ENCODE measurements at regions not wholly inside any gene's neighbourhood (a gene's known extent, or its start where the extent isn't known, plus 50 kb on each side); places are given as distances from the start of the nearest gene placed in this dataset.

- no peak for DNase-seq
These were observed 351.8 kb upstream of the FMN2 start for GRCh38 chr1:239739919-239740318.

GRCh38 chr1:239742416-239743109 is 349.1 kb upstream of the FMN2 start:
- no peak for DNase-seq

- DNase-seq = no peak
These were observed 346.8 kb upstream of the FMN2 start for GRCh38 chr1:239744851-239745250.

DNA sequence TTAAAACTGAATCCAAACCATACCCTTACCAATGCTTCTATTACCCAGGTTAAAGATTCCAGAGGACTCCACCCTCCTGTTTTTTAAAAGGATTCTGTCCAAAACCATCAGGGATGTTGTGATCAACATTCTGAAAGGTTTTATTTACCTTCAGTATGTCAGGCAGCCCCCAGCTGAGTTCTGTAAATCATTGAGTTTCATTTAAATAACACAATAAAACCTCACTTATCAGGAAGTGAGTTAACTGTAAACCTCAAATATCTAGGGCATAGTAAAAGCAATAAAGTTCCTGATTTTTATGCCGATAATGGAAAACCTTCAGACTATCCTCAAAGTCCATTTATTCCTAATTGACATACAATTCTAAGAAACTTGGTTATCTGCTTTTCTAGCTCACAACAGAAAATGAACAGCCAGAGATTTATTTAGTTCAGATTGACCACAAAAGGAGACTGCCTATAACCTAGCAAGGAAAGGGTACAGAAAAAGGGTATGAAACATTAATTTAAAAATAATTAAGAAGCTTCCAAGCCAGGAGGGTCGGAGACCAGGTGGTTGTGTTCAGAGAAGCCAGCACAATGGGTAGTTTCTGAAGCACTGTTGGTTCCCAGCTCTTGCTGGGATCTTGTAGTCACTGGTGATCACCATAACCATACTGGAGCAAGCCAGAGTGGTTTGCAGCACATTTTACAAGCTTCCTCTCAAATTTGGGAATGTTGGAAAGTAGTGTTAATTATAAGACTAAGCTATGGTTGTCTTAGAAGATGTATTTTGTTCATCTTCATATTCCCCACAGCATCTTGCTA is 336.4 kb upstream of the FMN2 start:
- DNase-seq = no peak

DNA sequence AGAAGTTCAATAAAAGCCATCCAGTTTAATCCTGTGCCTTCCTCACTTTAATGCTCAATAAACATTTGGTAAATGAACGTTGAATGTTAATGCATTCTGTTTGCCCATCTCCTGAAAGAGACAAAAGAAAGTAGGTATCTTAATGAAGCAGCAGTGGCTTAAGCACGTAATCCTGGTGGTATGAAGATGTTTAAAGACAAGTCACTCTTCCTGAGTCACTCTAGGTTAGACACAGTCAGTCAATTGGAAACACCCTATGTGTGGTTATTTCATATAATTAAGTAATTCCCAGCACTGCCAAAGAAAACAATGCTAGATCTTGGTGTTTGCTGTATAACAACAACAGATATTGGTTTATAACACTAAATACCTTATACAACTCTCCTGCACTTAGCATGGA is 334.0 kb upstream of the FMN2 start:
- DNase-seq = no peak

GRCh38 chr1:239758756-239759155 is 332.9 kb upstream of the FMN2 start:
- no peak for DNase-seq

GRCh38 chr1:239761509-239761908 is 330.2 kb upstream of the FMN2 start:
- no peak for DNase-seq

DNA sequence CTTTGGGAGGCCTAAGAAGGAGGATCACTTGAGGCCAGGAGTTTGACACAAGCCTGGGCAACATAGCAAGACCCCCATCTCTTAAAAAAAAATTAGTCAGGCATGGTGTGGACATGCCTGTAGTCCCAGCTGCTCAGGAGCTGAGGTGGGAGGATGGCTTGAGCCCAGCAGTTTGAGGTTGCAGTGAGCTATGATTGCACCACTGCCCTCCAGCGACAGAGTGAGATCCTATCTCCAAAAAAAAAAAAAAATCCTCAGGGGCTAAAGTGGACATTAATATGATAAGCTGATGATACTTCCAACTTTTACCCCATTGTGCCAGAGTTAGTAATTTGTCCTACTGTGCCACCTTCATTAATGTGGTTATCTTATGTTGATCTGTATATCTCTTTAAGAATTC is 327.8 kb upstream of the FMN2 start:
- no peak for DNase-seq

- DNase-seq = no peak
These were observed 327.1 kb upstream of the FMN2 start for GRCh38 chr1:239764546-239764945.

DNA sequence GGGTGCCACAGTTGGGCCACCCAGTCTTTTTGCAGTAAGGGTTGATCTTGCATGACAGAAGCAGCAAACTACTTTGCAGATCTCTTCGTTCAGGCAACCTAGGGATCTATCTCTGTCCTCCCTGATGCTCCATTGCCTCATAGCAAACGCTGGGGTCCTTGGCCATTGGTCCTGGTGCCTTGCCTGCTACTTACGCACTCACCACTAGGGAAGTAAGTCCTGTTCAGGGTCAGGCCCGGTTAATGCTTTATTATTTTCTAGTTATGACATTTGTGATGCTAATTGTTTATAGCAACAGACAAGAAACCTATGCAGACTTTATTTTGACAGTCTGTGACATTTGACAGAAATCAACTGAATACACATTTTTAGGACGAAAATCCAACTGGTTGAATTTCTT is 326.5 kb upstream of the FMN2 start:
- no peak for DNase-seq

DNA sequence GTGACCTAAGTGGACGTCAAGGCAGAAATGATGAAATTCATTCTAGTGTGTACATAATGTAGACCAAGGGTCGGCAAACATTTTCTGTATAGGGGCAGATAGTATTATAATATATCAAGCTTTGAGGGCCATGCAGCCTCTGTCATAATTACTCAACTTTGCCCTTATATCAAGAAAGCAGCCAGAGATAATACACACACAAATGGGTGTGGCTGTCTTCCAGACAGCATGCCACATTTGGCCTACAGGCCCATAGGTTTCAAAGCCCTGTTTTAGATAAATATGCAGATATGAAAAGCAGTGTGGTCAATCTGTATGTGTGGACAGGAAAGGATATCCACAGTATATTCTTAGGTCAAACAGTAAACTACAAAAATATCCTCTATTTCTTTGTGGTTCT is 320.1 kb upstream of the FMN2 start:
- DNase-seq = no peak

- DNase-seq = no peak
These were observed 319.2 kb upstream of the FMN2 start for GRCh38 chr1:239772446-239772845.

GRCh38 chr1:239775466-239775865 is 316.2 kb upstream of the FMN2 start:
- no peak for DNase-seq

GRCh38 chr1:239778208-239778813 is 313.4 kb upstream of the FMN2 start:
- no peak for DNase-seq

- DNase-seq = no peak
These were observed 311.7 kb upstream of the FMN2 start for GRCh38 chr1:239779962-239780361.

- DNase-seq = no peak
These were observed 306.8 kb upstream of the FMN2 start for GRCh38 chr1:239784896-239785295.

DNA sequence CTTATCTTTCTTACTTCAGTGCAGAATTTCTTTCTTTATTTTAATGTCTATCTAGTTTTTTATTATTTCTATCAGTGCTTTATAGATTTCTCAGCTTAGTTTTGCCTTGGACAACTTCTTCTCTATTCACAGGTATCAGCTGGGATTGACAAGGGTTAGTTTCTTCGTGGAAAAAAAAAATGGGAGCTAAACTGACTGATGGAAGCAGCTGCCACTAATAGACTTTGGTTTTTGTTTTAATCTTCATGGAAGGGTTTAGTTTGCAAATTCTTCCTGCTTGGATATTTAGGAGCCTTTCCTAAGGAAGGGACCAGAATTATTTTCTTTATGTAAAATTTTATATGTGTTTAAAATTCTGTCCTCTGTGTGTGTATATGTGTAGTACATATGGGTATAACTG is 306.1 kb upstream of the FMN2 start:
- DNase-seq = no peak

- no peak for DNase-seq
These were observed 305.2 kb upstream of the FMN2 start for GRCh38 chr1:239786464-239786863.

- no peak for DNase-seq
These were observed 299.5 kb upstream of the FMN2 start for GRCh38 chr1:239792157-239792556.

- DNase-seq = no peak
These were observed 296.4 kb upstream of the FMN2 start for GRCh38 chr1:239795304-239795703.

GRCh38 chr1:239799617-239800016 is 292.1 kb upstream of the FMN2 start:
- no peak for DNase-seq

GRCh38 chr1:239800861-239801260 is 290.8 kb upstream of the FMN2 start:
- no peak for DNase-seq

DNA sequence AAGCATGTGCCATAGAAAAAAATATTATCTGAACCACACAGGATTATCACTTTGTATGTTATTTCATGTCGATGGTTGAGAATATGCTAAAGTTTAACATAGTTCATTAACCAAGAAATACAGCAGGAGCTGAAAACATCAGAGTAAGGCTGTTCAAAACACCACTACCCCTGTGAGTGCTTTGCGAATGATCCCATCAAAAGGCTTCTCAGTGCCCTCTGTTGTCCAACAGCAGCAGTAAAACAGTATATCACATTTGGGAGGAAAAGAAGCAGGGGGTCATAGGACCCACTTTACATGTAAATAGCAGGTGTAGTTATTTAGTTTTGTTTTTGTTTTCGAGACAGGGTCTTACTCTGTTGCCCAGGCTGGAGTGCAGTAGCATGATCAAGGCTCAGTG is 289.4 kb upstream of the FMN2 start:
- no peak for DNase-seq

DNA sequence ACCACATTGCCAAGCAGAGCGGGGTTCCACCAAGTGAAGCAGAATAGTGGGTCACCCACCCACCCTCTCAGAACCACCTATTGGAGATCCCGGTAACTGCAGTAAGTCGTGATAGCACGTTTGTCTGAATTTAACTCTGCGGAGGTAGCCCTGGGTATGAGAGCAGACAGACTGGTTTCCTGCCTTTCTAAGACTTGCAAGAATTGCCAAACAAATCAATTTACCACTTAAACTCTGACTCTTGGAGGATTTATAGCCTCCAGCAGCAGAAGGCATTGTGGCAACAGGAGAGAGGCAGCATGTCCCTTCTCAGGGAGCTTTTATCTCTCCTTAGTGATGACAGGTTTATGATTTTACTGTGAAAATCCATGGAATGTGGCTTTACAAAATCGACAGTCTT is 287.9 kb upstream of the FMN2 start:
- no peak for DNase-seq
